DOHH2 (cell line): ENCODE measurements at regions not wholly inside any gene's neighbourhood (a gene's known extent, or its start where the extent isn't known, plus 50 kb on each side); places are given as distances from the start of the nearest gene placed in this dataset.

ENCODE experiments used
- CTCF ChIP-seq: fragments of 200-600 bp; sonication (generic); IDR thresholded peaks from one replicate; pipeline ENCODE4 v1.5.1; 2014; ENCODE audit warnings: antibody characterized with exemption, mild to moderate bottlenecking, low read depth, low read length; ENCODE audit not compliant: poor library complexity, severe bottlenecking
- EZH2phosphoT487 ChIP-seq: fragments of 200-600 bp; sonication (generic); IDR thresholded peaks from 2 replicates; pipeline ENCODE4 v1.6.1; 2017; ENCODE audit warnings: borderline replicate concordance, mild to moderate bottlenecking, antibody characterized with exemption, low read length, moderate library complexity, mixed read lengths

DNA sequence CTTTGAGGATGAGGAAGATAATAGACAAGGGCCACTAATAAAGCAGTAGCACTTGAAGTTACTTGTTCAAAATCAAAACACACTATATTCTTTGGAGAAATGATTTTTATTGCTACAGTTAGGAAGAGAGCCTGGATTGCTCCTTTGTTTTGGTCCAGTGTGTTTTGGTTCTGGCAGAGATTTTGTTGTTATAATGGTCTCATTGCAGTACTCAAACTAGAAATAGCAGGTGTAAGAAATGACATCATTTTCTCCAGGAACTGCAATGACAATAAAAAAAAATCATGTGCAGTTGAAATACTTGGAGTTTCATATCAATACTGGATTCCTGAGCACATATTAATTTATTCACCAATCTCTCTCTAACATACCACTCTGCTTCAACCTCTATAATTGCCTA is 490.3 kb downstream of the CCDC85A start:
- TF ChIP-seq CTCF: no peak
- TF ChIP-seq EZH2phosphoT487: no peak
